Right ventricle myocardium inferior (tissue), 1 donor: ENCODE measurements at regions not wholly inside any gene's neighbourhood (a gene's known extent, or its start where the extent isn't known, plus 50 kb on each side); places are given as distances from the start of the nearest gene placed in this dataset.

Experiments used
- ATAC-seq: fragments of 200-7000 bp; cut with Tn5 transposase; one replicate; pipeline ENCODE4 v1.9.1; 2020; ENCODE audit warnings: mild to moderate bottlenecking, moderate library complexity
- DNase-seq: peaks from one replicate; pipeline ENCODE4 v3.0.0; 2021; ENCODE audit errors: missing footprints
- intact Hi-C: fragments of 100-400 bp; cut with DNase I; formaldehyde crosslinking; loops from one replicate; pipeline ENCODE4 v1.11.0; 2022
- donor health status: DM: no; HTN: yes; CAD: no; lungs with severe emphysema.

DNA sequence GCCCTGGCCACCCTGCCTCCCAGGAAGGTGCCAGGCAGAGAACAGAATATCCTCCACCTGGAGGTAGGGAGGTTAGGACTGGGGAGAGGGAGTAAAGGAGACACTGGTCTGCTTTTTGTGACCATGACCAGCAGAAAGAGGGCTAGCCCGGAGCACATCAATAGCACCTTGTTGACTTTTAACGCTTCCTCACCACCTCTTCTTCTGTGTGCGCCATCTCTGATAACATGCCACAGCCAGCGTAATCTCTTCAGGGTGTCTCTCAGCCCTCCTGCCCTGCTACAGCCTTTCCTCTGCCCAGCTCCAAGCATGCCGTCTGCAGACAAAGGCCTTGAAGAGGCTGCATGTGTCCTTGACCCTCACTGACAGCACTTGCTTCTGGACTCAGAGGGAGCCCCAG, 50.9 kb upstream of the GJA5 start:
- intact Hi-C loops: no loop called here
- ATAC-seq (peak; percentile 83), DNase-seq (no peak)

DNA sequence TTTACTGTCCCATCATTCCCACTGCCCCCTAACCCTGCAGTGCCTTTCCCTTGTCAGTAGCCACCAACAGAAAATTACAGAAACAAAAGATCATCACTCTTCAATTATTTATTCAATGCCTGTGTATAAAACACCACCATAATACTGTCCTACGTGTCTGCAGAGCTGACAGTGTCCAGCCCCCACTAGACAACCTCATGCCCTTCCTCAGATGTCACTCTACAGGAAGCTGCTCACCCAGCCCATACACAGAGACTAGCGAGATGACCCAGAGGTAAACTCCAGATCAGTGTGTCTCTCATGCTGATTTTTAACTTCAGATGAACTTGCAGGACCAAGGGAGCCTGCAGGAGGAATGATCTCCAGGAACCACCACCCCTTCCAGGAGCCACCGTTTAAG, 51.3 kb upstream of the GJA5 start:
- intact Hi-C loops: no loop called here
- ATAC-seq (no peak), DNase-seq (no peak)

DNA sequence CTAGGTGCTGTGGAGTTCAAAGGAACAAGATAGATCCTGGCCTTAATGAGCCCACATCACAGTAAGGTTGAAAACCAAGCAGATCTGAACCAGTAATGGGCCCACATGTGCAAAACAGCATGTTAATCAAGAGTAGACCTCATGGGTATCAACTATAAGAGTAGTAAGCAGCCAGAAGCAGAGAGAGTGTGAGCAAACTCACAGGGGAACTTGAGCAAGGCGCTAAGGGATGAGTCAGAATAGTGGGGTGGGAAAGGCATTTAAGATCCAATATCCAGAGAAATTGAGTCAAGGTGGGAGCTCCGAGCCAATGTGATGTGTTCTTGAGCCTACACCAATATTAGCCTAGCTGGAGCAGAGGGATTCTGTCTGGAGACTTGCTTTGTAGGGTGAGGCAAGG, 52.4 kb upstream of the GJA5 start:
- ATAC-seq (no peak), DNase-seq (no peak)
- intact Hi-C loops: no loop called here

DNA sequence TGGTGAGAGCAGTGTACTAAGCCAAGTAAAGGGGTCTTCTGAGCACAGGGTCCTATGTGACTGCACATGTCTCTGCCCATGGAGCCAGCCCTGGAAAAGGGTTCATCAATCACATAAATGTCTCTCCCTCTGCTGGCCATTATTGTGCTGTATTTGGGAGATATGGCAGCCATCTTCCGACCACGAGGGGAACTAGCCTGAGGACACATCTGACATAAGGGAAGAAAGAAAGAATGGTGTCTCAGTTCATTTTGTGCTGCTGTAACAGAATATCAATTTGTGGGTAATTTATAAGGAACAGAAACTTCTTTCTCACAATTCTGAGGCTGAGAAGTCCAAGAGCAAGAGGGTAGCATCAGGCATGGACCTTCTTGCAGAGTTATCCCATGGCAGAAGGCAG, 55.1 kb upstream of the GJA5 start:
- DNase-seq (no peak), ATAC-seq (no peak)
- intact Hi-C loops: no loop called here

DNA sequence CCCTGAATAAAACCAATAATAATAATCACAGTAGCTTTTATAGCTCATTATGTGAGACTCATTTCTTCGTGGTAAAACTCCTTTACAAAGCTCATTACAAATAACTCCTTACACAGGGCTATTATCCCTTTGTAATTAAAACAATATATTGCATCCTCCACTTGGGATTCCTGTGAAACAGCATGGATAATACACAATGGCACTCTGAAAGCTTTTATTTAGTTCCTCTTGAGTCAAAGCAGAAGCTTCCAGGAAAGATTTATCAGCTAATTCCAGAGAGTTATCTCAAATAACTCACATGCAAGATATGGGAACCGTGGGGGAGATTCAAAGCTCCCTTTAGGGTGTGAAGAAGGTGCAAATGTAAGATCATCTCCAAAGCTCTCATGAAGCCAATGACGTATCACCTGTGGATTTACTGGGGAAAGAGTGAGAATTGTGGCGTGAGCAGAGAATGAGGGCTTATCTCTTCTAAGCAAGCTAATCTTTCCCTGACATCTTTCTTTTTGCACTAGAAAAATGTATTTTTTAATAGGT, 60.4 kb upstream of the GJA5 start:
- intact Hi-C loops: loop anchor here (1.0 to 5.0 kb wide), 3 partner anchors 49 to 83 kb away; no protein-coding TSS in a partner anchor
- ATAC-seq: no peak
- no peak for DNase-seq

DNA sequence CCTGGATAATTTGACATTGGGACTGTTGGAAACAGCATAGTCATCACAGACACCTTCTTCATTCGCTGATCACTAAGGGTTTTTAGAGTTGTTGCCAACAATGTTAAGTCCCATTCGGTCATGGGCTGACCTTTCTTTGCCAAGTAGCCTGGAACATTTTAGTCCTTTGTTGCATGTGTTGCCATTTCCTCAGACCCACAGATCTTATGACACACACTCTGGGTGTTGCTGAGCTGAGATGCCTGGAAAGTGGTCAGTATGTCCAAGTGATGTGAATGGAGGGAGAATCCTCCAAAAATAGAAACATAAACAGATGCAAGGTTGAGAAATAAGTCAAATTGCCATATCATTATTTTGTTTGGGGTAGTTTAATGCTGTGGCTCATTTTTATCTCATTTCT, 61.5 kb upstream of the GJA5 start:
- intact Hi-C loops: loop anchor here (1.0 to 5.0 kb wide), 3 partner anchors 50 to 84 kb away; no protein-coding TSS in a partner anchor
- peak; percentile 96 for ATAC-seq
- no peak for DNase-seq

DNA sequence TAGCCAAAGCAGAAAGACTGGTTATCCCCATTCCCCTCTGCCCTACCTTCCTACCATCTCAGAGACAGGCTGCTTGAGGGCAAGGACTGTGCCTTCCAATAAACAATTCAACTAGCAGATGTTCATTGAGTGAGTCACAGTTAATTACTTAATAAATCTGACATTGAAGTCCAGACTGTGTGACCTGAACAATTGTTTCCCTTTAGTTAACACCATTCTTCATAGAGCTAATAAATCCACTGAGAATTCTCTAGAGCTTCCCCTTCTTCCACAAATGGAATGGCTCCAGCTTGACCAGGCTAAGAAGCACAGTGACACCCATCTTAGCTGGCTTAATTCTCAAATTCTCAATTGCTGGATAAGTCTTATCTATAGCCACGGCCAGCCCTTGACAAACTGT, 61.9 kb upstream of the GJA5 start:
- ATAC-seq (peak; percentile 32), DNase-seq (no peak)
- intact Hi-C loops: loop anchor here (5.0 kb wide), 2 partner anchors 50 to 65 kb away; no protein-coding TSS in a partner anchor

DNA sequence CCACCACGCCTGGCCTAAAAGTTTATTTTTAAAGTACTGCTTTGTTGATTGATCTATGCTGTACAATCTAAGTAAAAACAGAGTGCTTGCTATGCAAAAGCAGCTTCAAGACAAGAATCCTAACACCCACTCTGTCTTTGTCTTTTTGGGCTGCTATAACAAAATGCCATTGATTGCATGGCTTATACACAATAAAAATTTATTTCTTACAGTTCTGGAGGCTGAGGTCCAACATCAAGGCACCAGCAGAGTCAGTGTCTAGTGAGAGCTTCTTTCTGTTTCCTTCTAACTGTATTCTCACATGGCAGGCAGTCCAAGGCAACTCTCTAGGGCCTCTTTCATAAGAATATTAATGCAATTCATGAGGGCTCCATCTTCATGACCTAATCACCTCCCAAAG, 63.6 kb upstream of the GJA5 start:
- intact Hi-C loops: loop anchor here (5.0 kb wide), 2 partner anchors 52 to 63 kb away; no protein-coding TSS in a partner anchor
- ATAC-seq (no peak), DNase-seq (no peak)

DNA sequence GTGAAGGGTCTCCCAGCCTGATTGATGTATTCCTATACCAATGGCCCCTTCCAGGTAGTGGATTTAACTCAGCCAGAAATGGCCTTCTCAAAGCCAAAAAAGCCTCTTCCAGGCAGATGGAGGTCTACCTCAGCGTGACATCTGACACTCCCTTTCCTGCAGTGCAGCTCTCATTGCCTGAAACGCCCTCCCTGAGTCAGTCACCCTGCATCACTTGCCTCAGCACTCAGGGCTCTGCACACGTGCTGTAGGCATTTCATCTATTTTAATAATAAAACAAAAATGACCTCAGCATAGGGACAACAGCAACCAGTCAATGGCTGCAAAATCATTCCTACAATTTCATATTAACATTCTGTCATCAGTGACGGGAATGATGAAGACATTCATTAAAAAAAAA, 64.4 kb upstream of the GJA5 start:
- intact Hi-C loops: loop anchor here (5.0 kb wide), 2 partner anchors 52 to 63 kb away; no protein-coding TSS in a partner anchor
- DNase-seq (no peak), ATAC-seq (no peak)

DNA sequence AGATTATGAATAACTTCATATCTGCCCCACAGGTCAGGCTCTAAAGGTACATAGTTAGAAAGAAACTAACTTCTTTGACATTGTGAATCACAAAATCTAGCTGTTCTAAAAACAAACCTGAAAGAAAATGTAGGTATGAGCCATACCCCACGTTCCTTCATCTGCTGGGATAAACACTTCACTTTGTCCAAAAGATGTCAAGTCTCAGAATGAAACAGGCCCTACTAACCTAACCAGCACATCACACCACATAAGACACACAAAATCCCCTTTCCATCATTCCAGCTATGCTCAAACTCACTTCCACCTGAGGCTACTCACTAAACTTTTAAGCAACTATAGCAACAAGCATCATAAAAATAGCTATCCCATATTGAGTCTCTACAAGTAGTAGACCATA, 65.2 kb upstream of the GJA5 start:
- DNase-seq (no peak), ATAC-seq (no peak)
- intact Hi-C loops: no loop called here

DNA sequence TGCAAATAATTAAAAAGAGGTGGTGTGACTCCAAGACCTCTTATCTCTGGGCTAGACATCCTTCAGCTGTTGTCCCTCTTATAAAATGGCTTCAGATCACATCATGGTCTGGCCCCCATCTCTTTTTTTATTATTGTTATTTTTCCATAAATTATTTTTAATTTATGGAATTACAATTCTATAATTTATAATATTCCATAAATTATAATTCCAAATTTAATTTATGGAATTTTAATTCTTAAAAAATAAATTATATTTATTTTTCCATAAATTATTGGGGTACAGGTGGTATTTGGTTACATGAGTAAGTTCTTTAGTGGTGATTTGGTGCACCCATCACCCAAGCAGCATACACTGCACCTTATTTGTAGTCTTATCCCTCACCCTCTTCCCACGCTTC, 65.9 kb upstream of the GJA5 start:
- ATAC-seq (no peak), DNase-seq (no peak)
- intact Hi-C loops: no loop called here

DNA sequence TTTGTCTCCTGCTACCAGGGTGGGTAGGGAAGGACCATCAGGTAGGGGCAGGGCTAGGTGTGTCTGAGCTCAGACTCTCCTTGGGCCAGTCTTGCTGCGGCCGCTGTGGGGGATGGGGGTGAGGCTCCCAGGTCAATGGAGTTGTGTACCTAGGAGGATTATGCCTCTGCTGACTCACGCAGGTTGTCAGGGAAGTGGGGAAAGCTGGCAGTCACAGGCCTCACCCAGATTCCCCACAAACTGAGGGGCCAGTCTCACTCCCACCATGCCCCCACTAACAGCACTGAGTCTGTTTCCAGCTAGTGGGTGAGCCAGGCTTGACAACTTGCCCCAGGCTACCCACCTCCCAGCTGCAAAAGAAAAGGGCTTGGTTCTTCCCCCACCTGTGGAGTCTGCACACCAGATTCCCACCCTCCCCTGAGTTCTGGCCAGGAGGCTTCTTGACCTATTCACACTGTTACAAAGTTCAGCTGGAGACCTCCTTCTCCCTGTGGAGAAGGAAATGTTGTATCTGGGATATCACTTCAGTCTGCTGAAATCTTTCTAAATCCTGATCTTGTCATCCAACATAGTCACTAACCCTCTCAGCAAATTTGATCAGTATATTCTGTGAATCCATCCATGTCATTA, 69.2 kb upstream of the GJA8 start:
- DNase-seq (no peak), ATAC-seq (no peak)
- intact Hi-C loops: no loop called here

DNA sequence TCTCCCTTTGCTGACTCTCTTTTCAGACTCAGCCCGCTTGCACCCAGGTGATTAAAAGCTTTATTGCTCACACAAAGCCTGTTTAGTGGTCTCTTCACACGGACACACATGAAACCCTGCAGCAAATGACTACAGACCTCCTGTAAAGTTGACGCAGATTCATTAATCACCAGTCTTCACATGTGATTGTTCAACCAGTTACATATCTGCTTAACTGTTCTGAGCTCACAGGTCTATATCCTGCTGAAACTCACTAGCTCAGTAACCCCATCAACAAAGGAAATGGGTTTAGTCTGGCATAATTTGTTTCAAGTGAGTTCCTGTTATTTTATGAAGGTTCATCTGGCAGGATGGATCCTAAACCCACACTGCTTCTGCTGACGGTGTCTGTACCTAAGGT, 68.4 kb upstream of the GJA8 start:
- intact Hi-C loops: no loop called here
- no peak for ATAC-seq
- no peak for DNase-seq

DNA sequence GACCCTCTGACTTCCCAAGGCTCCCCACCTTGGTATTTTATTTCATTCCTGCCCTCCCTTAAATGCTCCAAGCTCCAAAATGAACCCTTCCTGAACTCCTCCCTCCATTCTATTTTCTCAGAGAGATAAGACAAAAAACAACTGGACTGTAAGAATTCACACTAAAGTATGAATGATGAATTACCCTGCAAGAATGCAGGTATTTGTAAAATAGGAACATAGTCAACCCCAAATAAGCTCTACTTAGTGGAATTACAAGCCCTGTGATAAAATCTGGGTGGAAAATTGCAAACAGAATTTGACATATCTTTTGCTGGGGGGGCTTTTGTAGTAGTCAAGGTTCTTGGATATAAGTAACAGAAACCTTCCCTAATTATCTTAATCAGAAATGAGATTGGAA, 67.8 kb upstream of the GJA8 start:
- intact Hi-C loops: no loop called here
- DNase-seq (no peak), ATAC-seq (no peak)

DNA sequence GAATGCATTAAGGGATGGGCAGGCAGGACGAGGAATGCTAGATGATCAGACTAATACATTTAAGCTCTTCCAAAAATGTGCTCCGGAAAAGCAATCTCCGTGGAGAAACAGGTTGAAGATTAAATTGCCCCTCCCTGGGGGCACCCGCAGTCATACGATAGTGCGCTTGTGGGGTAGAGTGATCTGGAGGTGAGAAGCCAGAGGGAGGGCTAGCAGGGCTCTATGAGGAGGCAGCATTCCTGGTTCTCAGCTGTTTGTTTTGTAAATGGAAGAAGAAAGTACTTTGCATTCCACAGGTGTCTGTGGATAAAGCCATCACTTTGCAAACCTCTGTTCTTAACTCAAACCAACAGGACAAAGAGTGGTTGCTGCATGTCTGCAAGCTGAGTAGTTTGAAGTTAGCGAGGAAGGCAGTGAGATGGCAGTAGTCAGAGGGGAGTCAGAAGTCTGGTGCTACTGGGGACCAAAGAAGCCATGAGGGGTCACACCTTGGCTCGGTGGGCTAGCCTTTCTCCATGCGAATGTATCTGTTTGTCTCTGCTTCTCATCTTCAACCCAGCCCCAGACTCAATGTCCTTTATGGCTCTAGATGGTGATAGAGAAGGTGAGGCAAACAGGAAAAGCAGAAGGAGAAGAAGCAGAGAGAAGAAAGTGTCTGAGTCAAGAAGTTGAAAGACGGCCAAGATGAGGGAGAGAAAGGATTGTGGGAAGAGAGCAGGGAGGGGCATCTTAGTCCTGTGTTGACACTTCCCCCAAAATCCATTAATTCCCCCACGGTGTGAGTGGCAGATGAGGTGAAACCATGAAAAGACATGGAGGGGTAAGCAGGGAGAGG, 65.2 kb upstream of the GJA8 start:
- no peak for ATAC-seq
- DNase-seq: no peak
- intact Hi-C loops: no loop called here

DNA sequence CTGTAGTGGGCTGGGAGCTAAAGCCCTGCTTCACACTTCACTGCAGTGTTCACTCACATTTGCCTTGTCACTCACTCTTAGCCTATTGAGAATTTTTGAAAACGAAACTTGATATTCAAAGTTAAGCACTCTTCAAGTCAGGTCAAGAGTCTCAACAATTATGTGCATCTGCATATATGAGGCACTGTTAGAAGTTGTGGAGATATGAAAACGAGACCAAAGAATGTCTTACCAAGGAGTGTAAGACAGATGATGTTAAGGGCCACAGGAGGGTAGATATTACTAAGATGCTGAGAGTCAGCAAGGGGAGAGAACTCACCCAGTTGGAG, 64.7 kb upstream of the GJA8 start:
- DNase-seq: no peak
- no peak for ATAC-seq
- intact Hi-C loops: no loop called here

DNA sequence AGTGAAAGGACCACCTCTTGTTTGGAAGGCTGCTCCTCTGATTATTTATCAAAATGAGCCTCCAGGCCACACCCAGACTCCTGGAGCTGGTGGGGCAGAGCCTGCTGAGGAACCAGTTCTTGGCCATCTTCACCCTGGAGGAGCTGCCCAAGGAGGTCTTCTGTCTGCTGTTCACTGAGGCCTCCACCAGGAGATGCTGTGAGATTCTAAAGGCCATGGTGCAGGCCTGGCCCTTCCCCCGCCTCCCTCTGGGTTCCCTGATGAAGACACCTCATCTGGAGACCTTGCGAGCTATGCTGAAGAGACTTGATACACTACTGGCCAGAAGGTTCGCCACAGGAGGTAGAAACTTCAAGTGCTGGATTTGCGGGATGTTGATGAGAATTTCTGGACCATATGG, 61.7 kb upstream of the GJA8 start:
- DNase-seq (no peak), ATAC-seq (no peak)
- intact Hi-C loops: no loop called here

DNA sequence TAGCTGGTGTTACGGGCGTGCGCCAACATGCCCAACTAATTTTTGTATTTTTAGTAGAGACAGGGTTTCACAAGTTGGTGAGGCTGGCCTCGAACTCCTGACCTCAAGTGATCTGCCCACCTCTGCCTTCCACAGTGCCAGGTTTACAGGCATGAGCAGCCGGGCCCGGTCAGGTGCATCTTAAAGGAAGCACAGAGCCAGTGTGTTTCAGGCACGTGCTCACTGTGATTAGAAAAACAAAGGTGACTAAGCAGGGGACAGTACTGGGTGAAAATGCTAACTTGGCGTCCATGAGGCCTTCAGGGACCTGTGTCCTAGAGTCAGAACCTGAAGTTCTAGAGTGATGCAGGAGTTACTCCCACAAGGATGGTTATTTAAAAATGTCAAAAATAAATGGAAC, 60.0 kb upstream of the GJA8 start:
- DNase-seq: no peak
- no peak for ATAC-seq
- intact Hi-C loops: no loop called here

DNA sequence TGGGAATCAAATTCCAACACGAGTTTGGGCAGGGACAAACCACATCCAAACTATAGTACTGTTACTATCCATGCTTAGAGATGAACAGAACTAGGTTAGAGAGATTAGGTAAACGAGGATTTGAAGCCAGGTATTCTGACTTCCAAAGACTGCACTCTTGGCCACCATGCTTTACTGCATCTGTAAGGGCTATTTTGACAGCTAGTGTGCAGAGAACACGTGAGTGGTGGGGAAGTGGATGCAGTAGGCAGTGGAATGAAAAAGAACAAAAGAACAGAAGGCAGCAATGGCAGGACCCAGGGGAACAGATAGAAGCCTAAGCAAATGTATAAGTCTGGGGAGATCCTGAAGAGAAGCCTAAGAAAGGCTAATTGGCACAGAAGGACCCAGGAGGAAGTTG, 59.1 kb upstream of the GJA8 start:
- intact Hi-C loops: no loop called here
- ATAC-seq: no peak
- DNase-seq: no peak

DNA sequence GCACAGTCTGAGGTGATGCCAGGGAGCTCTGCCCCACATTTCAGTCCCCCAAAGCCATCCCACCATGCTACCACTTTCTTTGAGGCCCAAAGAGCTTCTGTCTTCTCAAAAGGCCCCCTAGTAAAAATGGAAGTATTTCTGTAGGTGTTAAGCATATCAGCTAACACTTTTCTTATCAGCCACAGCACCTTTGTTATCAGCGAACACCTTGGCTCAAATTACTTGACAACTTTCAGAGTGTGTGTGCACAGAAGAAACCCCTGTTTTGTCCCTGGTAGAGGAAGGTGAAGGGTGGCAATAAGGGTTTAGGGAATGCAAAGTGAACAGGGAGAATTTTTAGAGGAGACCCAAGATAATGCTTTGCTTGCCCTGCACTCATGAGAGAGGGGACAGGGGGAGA, 54.8 kb upstream of the GJA8 start:
- intact Hi-C loops: no loop called here

More for the DNA sequence above, 54.8 kb upstream of the GJA8 start:
- DNase-seq (no peak), ATAC-seq (no peak)
